Brain pericyte (primary cell): ENCODE measurements at regions not wholly inside any gene's neighbourhood (a gene's known extent, or its start where the extent isn't known, plus 50 kb on each side); places are given as distances from the start of the nearest gene placed in this dataset.
"Not testable (repeated sequence)": the region's sequence is repeated elsewhere in the genome, so short reads cannot be mapped to it uniquely, and the experiment has no call there.

Experiments used
- DNase-seq: peaks from one replicate; pipeline ENCODE4 v3.0.0-alpha.2; 2012; ENCODE audit warnings: low read depth, low spot score

GRCh38 chr4:107468812-107469211 lies 251.2 kb downstream of the PAPSS1 start:
- DNase-seq, result no peak

GRCh38 chr4:107468156-107468555 lies 251.9 kb downstream of the PAPSS1 start:
- no peak for DNase-seq

GRCh38 chr4:107467461-107467860 lies 252.6 kb downstream of the PAPSS1 start:
- no peak for DNase-seq

- no peak for DNase-seq
These were observed 261.8 kb downstream of the PAPSS1 start for GRCh38 chr4:107458194-107458593.

GRCh38 chr4:107453987-107454386 lies 266.0 kb downstream of the PAPSS1 start:
- DNase-seq, result no peak

GRCh38 chr4:107452717-107453630 lies 267.1 kb downstream of the PAPSS1 start:
- DNase-seq, result no peak

GRCh38 chr4:107449611-107450369 lies 270.2 kb downstream of the PAPSS1 start:
- no peak for DNase-seq

GRCh38 chr4:107442538-107443111 lies 277.4 kb downstream of the PAPSS1 start:
- no peak for DNase-seq

- no peak for DNase-seq
These were observed 280.6 kb downstream of the PAPSS1 start for GRCh38 chr4:107439401-107439800.

GRCh38 chr4:107436471-107436870 lies 283.6 kb downstream of the PAPSS1 start:
- DNase-seq, result not testable (repeated sequence)

- DNase-seq, result no peak
These were observed 287.6 kb downstream of the PAPSS1 start for GRCh38 chr4:107432451-107432850.

- no peak for DNase-seq
These were observed 296.2 kb downstream of the PAPSS1 start for GRCh38 chr4:107423677-107424405.

GRCh38 chr4:107419536-107419935 lies 300.5 kb downstream of the PAPSS1 start:
- not testable (repeated sequence) for DNase-seq

GRCh38 chr4:107419052-107419451 lies 301.0 kb downstream of the PAPSS1 start:
- DNase-seq, result no peak

GRCh38 chr4:107415490-107415889 lies 304.5 kb downstream of the PAPSS1 start:
- not testable (repeated sequence) for DNase-seq

- DNase-seq, result not testable (repeated sequence)
These were observed 310.2 kb downstream of the PAPSS1 start for GRCh38 chr4:107409872-107410271.

GRCh38 chr4:107408968-107409367 lies 311.1 kb downstream of the PAPSS1 start:
- no peak for DNase-seq

GRCh38 chr4:107404591-107405300 lies 315.3 kb downstream of the PAPSS1 start:
- DNase-seq, result no peak

GRCh38 chr4:107402291-107402690 lies 317.7 kb downstream of the PAPSS1 start:
- DNase-seq, result no peak

GRCh38 chr4:107392951-107393350 lies 327.1 kb downstream of the PAPSS1 start:
- DNase-seq, result no peak

- no peak for DNase-seq
These were observed 327.7 kb downstream of the PAPSS1 start for GRCh38 chr4:107392380-107392779.
